Lower lobe of right lung (tissue), 2 donors: ENCODE measurements at regions not wholly inside any gene's neighbourhood (a gene's known extent, or its start where the extent isn't known, plus 50 kb on each side); places are given as distances from the start of the nearest gene placed in this dataset.

Experiments used
- ATAC-seq, 2 donors: fragments of 200-7000 bp; cut with Tn5 transposase; one replicate each; pipeline ENCODE4 v1.9.1; 2020 to 2022; ENCODE audit warnings: mild to moderate bottlenecking in 2 of 2, moderate library complexity in 2 of 2
- DNase-seq: peaks from one replicate; pipeline ENCODE4 v3.0.0-alpha.2; 2020
- H3K27ac ChIP-seq: fragments of 200-600 bp; one replicate; pipeline ENCODE4 v1.8.0; 2022
- H3K27me3 ChIP-seq: fragments of 200-600 bp; one replicate; pipeline ENCODE4 v1.8.0; 2022; ENCODE audit warnings: low read depth
- H3K36me3 ChIP-seq: fragments of 200-600 bp; one replicate; pipeline ENCODE4 v1.8.0; 2022; ENCODE audit warnings: mild to moderate bottlenecking
- H3K4me1 ChIP-seq: fragments of 200-600 bp; one replicate; pipeline ENCODE4 v1.8.0; 2022
- H3K4me3 ChIP-seq: fragments of 200-600 bp; one replicate; pipeline ENCODE4 v1.8.0; 2022; ENCODE audit warnings: mild to moderate bottlenecking
- H3K9me3 ChIP-seq: fragments of 200-600 bp; one replicate; pipeline ENCODE4 v1.8.0; 2022
- intact Hi-C: fragments of 100-400 bp; cut with DNase I; formaldehyde crosslinking; loops from one replicate; pipeline ENCODE4 v1.11.0; 2022
- TF ChIP-seq, protein P1 (sequence below): fragments of 200-600 bp; IDR thresholded peaks from one replicate; pipeline ENCODE4 v1.8.0; 2022; ENCODE audit warnings: antibody characterized with exemption, mild to moderate bottlenecking
- donor health status: DM: no; HTN: yes; CAD: no; lungs with severe emphysema.

DNA sequence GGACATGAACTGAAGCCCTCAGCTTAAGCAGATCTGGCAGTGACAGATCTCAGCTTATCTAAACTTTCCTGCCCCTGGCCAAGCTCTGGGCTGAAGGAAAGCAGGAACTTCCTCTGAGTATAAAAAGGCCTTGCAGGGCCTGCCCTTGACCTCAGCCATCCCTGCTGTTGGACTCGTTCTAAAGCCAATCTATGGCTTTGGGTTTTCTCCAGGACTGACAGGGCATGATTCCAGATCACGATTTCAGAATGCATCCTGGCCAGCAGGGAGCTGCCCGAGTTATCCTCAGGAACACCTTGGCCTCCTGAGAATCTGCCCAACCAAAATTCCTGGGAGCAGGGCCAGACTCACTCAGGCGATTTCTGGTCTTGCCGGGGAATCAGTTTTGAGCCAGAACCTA lies 502.7 kb downstream of the TLE4 start:
- Histone ChIP-seq H3K9me3 (no peaks in the 10 kb centered on the region), H3K36me3 (no peaks in the 10 kb centered on the region), H3K4me3 (no peak overlapping the region), H3K27ac (no peak overlapping the region), H3K4me1 (no peaks in the 10 kb centered on the region), H3K27me3 (no peaks in the 10 kb centered on the region)
- TF ChIP-seq, protein P1, sequence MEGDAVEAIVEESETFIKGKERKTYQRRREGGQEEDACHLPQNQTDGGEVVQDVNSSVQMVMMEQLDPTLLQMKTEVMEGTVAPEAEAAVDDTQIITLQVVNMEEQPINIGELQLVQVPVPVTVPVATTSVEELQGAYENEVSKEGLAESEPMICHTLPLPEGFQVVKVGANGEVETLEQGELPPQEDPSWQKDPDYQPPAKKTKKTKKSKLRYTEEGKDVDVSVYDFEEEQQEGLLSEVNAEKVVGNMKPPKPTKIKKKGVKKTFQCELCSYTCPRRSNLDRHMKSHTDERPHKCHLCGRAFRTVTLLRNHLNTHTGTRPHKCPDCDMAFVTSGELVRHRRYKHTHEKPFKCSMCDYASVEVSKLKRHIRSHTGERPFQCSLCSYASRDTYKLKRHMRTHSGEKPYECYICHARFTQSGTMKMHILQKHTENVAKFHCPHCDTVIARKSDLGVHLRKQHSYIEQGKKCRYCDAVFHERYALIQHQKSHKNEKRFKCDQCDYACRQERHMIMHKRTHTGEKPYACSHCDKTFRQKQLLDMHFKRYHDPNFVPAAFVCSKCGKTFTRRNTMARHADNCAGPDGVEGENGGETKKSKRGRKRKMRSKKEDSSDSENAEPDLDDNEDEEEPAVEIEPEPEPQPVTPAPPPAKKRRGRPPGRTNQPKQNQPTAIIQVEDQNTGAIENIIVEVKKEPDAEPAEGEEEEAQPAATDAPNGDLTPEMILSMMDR = no peak
- ATAC-seq = no peak
- intact Hi-C loops = no loop called here
- DNase-seq = no peak

DNA sequence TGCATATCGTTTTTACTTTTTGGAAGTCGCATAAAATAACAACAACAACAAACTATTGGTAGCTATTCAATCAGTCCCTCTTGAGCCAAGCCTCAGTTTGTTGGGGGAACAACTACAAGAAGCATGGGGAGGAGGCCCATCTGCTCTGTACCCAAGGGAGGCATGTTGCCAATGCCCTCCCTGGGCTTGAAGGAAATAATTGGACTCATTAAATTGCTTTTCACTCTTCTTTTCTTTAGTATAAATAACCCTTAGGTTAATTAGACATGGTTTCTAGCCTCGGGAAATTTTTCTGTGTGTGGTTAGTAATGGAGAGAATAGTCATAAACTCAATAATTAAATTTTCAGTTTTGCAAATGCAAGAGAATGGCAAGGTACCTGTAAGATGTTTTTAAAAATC lies 500.7 kb downstream of the TLE4 start:
- TF ChIP-seq, protein P1 = no peak
- H3K4me3 ChIP-seq = no peak overlapping the region
- no peaks in the 10 kb centered on the region for H3K27me3 ChIP-seq
- DNase-seq (no peak), ATAC-seq (no peak)
- H3K9me3 ChIP-seq = no peaks in the 10 kb centered on the region
- H3K4me1 ChIP-seq = no peaks in the 10 kb centered on the region
- H3K36me3 ChIP-seq = no peaks in the 10 kb centered on the region
- intact Hi-C loops = no loop called here
- no peak overlapping the region for H3K27ac ChIP-seq

DNA sequence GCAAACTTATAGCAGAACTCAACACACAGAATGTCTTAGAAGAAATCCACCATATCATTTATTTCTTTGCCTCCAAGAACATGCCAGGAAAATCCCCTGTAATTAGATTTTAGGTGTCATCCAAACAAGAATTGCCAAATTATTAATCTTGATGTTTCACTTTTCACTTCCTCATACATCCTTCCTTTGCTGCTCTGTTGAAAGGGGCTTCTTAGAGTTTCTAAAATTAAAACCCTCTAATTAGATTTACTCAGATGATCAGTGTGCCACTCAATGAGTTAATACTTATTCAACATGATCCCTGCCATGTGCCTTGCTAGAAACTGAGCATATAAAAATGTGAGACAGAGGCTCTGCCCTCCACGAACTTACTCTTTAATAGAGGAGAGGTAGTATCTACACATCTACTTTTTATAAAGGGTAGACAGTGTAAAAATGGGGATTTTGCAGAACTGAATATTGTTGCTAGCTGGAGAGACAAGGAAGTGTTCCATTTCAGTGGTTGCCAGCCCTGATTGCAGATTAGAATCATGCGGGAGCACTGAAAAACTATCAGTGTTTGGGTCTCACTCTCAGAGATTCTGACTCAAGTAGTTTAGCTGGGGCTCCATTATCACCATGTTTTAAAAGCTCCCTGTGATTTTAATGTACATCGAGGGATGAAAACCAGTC lies 498.4 kb downstream of the TLE4 start:
- no peak for ATAC-seq
- Histone ChIP-seq H3K9me3 (no peaks in the 10 kb centered on the region), H3K27me3 (no peaks in the 10 kb centered on the region), H3K4me1 (no peaks in the 10 kb centered on the region), H3K27ac (no peak overlapping the region), H3K4me3 (no peak overlapping the region), H3K36me3 (no peaks in the 10 kb centered on the region)
- DNase-seq = no peak
- TF ChIP-seq, protein P1 = no peak
- intact Hi-C loops = no loop called here

DNA sequence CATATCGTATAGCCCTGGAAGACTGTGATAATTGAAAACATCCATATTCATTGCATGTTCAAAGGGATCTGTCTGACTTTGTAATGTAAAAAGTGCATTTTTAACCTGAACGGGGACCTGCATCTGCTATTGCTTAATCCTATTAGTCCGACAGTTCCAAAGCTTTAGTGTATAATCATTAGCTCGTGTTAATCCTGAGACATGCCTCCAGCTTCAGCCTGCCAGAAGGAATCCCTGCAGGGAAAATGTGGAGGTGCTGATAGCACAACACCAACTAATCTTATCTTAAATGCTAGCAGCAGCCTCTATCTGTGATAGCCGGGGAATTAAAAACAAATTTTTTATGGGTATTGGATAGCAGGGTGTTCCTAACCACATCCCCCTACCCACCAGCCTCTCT lies 495.2 kb downstream of the TLE4 start:
- no peak overlapping the region for H3K4me3 ChIP-seq
- no peaks in the 10 kb centered on the region for H3K9me3 ChIP-seq
- ATAC-seq = no peak
- TF ChIP-seq, protein P1 = no peak
- no peak overlapping the region for H3K27ac ChIP-seq
- no peaks in the 10 kb centered on the region for H3K4me1 ChIP-seq
- DNase-seq = no peak
- intact Hi-C loops = no loop called here
- no peaks in the 10 kb centered on the region for H3K27me3 ChIP-seq
- no peaks in the 10 kb centered on the region for H3K36me3 ChIP-seq

DNA sequence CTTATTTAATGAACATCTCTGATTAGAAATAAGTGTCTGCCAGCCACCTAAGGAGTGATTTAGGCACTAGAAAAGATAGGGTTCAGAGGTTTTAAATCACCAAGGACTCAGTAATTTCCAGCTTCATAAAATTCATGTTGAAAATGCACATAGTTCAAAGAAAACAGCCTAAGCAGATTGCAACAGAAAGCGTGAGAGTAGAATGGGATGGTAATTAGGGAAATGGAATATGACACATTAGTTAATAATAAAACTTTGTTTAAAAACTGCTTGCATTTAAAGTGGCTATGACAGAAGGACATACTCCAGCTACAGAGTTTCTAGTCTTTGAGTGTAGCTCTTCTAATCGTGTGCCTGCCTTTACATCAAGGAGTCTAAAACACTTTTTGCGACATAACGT lies 490.8 kb downstream of the TLE4 start:
- intact Hi-C loops = no loop called here
- no peaks in the 10 kb centered on the region for H3K36me3 ChIP-seq
- H3K27ac ChIP-seq = no peak overlapping the region
- H3K4me1 ChIP-seq = no peaks in the 10 kb centered on the region
- TF ChIP-seq, protein P1 = no peak
- DNase-seq = no peak
- H3K4me3 ChIP-seq = no peak overlapping the region
- ATAC-seq = no peak
- H3K9me3 ChIP-seq = peaks cover 5% of the 10 kb centered on the region
- H3K27me3 ChIP-seq = no peaks in the 10 kb centered on the region
